SU-DHL-6 (cell line): ENCODE measurements at regions not wholly inside any gene's neighbourhood (a gene's known extent, or its start where the extent isn't known, plus 50 kb on each side); places are given as distances from the start of the nearest gene placed in this dataset.

Experiments
- EZH2phosphoT487 ChIP-seq: fragments of 200-600 bp; sonication (generic), shearing (Covaris generic); conservative IDR thresholded peaks from 2 replicates; pipeline ENCODE4 v1.6.1; 2018; ENCODE audit warnings: mild to moderate bottlenecking, antibody characterized with exemption, low read length, moderate library complexity, mixed read lengths
- TF ChIP-seq, protein P1 (sequence below): fragments of 200-600 bp; sonication (generic); IDR thresholded peaks from one replicate; pipeline ENCODE4 v1.5.1; 2017; ENCODE audit warnings: antibody characterized with exemption, mild to moderate bottlenecking, low read length, moderate library complexity; ENCODE audit not compliant: insufficient read depth, poor library complexity, severe bottlenecking

DNA sequence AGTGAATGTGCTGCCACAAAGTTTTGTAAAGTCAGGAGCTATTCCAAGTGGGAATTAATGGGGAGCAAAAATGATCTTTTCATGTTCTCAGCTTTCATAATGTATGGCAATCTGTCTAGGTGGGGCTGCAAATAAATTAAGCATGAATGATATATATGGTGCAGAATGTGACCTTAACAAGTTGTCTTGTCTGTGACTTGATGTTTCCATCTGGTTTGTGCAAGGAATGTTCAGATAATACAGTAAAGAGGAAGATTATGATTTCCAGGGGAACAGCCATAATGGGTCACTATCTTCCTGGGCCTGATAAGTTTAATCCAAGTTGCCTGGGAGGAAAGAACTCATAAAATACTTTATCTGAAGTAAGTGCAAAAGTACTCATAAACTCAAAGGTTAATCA is 1815.8 kb upstream of the FLRT2 start:
- TF ChIP-seq, protein P1, sequence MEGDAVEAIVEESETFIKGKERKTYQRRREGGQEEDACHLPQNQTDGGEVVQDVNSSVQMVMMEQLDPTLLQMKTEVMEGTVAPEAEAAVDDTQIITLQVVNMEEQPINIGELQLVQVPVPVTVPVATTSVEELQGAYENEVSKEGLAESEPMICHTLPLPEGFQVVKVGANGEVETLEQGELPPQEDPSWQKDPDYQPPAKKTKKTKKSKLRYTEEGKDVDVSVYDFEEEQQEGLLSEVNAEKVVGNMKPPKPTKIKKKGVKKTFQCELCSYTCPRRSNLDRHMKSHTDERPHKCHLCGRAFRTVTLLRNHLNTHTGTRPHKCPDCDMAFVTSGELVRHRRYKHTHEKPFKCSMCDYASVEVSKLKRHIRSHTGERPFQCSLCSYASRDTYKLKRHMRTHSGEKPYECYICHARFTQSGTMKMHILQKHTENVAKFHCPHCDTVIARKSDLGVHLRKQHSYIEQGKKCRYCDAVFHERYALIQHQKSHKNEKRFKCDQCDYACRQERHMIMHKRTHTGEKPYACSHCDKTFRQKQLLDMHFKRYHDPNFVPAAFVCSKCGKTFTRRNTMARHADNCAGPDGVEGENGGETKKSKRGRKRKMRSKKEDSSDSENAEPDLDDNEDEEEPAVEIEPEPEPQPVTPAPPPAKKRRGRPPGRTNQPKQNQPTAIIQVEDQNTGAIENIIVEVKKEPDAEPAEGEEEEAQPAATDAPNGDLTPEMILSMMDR = no peak
- no peak for TF ChIP-seq EZH2phosphoT487
